Upper lobe of left lung (tissue), 6 donors: ENCODE measurements at regions not wholly inside any gene's neighbourhood (a gene's known extent, or its start where the extent isn't known, plus 50 kb on each side); places are given as distances from the start of the nearest gene placed in this dataset.

Experiments
- ATAC-seq, 2 donors: fragments of 200-7000 bp; cut with Tn5 transposase; one replicate each; pipeline ENCODE4 v1.9.1; 2022; ENCODE audit warnings: mild to moderate bottlenecking in 2 of 2, moderate library complexity in 2 of 2; ENCODE audit not compliant: low FRiP score in 2 of 2
- DNase-seq, 2 donors: peaks; one replicate each; pipeline ENCODE4 v3.0.0-alpha.2; 2019 to 2020
- H3K27ac ChIP-seq, 4 donors: fragments of 200-600 bp; sonication (generic); one replicate each; pipeline ENCODE4 v1.5.1; 2016 to 2019
- H3K27me3 ChIP-seq, 4 donors: fragments of 200-600 bp; sonication (generic); one replicate each; pipeline ENCODE4 v1.5.1; 2017 to 2019
- H3K36me3 ChIP-seq, 4 donors: fragments of 200-600 bp; sonication (generic); one replicate each; pipeline ENCODE4 v1.5.1; 2016 to 2019
- H3K4me1 ChIP-seq, 4 donors: fragments of 200-600 bp; sonication (generic); one replicate each; pipeline ENCODE4 v1.5.1; 2018 to 2019
- H3K4me3 ChIP-seq, 4 donors: fragments of 200-600 bp; sonication (generic); one replicate each; pipeline ENCODE4 v1.5.1; 2017 to 2019; ENCODE audit warnings: mild to moderate bottlenecking in 2 of 4, moderate library complexity in 1 of 4
- H3K9me3 ChIP-seq, 4 donors: fragments of 200-600 bp; sonication (generic); one replicate each; pipeline ENCODE4 v1.5.1; 2018 to 2019
- EP300 ChIP-seq, 4 donors: sonication (generic); formaldehyde crosslinking; IDR thresholded peaks; one replicate each; pipeline ENCODE4 v1.5.1; 2017; ENCODE audit warnings: antibody characterized with exemption in 4 of 4, control low read depth in 2 of 4
- POLR2A ChIP-seq, 4 donors: fragments of 450-650 bp; IDR thresholded peaks; one replicate each; pipeline ENCODE4 v1.5.1; 2016 to 2017; ENCODE audit warnings: antibody characterized with exemption in 4 of 4, mild to moderate bottlenecking in 2 of 4
- POLR2AphosphoS5 ChIP-seq, 2 donors: sonication (generic); formaldehyde crosslinking; IDR thresholded peaks; one replicate each; pipeline ENCODE4 v1.5.1; 2017; ENCODE audit warnings: antibody characterized with exemption in 2 of 2
- WGBS, 2 donors: methylation state at CpG; one replicate each; pipeline ENCODE4 v1.1.5; 2017 to 2018; 5-methylcytosine and 5-hydroxymethylcytosine counted together
- TF ChIP-seq, protein P1 (sequence below), 6 experiments: fragments of 450-650 bp in 4 of 6; fragments of 200-600 bp in 2 of 6; sonication (generic) in 2 of 6; IDR thresholded peaks; one replicate each; pipeline ENCODE4 v1.5.1; 2016 to 2019; ENCODE audit warnings: antibody characterized with exemption in 6 of 6
- donor health status: DM: no; HTN: no; CAD: no; lungs with moderate emphysema.
- donor health status: DM: no; HTN: yes; CAD: no; lungs with severe emphysema.

GRCh38 chr22:49072996-49073645 lies 754.6 kb downstream of the BRD1 start:
- no peaks in the 10 kb centered on the region for H3K36me3 ChIP-seq
- WGBS, 2 donors, result 86 to 90% methylated on average over 4 to 7 of the region's 8 CpGs
- H3K4me3 ChIP-seq, result no peak overlapping the region
- H3K27me3 ChIP-seq, result no peaks in the 10 kb centered on the region
- no peaks in the 10 kb centered on the region for H3K9me3 ChIP-seq
- H3K4me1 ChIP-seq, result no peaks in the 10 kb centered on the region
- no peak overlapping the region for H3K27ac ChIP-seq
- no peak for ATAC-seq
- TF ChIP-seq, protein P1, sequence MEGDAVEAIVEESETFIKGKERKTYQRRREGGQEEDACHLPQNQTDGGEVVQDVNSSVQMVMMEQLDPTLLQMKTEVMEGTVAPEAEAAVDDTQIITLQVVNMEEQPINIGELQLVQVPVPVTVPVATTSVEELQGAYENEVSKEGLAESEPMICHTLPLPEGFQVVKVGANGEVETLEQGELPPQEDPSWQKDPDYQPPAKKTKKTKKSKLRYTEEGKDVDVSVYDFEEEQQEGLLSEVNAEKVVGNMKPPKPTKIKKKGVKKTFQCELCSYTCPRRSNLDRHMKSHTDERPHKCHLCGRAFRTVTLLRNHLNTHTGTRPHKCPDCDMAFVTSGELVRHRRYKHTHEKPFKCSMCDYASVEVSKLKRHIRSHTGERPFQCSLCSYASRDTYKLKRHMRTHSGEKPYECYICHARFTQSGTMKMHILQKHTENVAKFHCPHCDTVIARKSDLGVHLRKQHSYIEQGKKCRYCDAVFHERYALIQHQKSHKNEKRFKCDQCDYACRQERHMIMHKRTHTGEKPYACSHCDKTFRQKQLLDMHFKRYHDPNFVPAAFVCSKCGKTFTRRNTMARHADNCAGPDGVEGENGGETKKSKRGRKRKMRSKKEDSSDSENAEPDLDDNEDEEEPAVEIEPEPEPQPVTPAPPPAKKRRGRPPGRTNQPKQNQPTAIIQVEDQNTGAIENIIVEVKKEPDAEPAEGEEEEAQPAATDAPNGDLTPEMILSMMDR (IDR thresholded peaks at IDR 0.05), result no peak
- TF ChIP-seq POLR2A (IDR thresholded peaks at IDR 0.05) (no peak), POLR2AphosphoS5 (IDR thresholded peaks at IDR 0.05) (no peak), EP300 (IDR thresholded peaks at IDR 0.05) (no peak)
- DNase-seq, result no peak

- H3K4me3 ChIP-seq, result no peak overlapping the region
- no peaks in the 10 kb centered on the region for H3K27me3 ChIP-seq
- H3K9me3 ChIP-seq, result no peaks in the 10 kb centered on the region
- no peaks in the 10 kb centered on the region for H3K4me1 ChIP-seq
- WGBS, 2 donors, result 39 to 51% methylated on average over 5 to 7 of the region's 7 CpGs
- no peak for ATAC-seq
- no peak for TF ChIP-seq POLR2AphosphoS5 (IDR thresholded peaks at IDR 0.05)
- no peak for TF ChIP-seq EP300 (IDR thresholded peaks at IDR 0.05)
- TF ChIP-seq POLR2A (IDR thresholded peaks at IDR 0.05), result no peak
- DNase-seq, result no peak
- H3K36me3 ChIP-seq, result no peaks in the 10 kb centered on the region
- H3K27ac ChIP-seq, result no peak overlapping the region
Measured at GRCh38 chr22:49070501-49070900, 757.2 kb downstream of the BRD1 start.

GRCh38 chr22:49068861-49069500 lies 758.7 kb downstream of the BRD1 start:
- H3K36me3 ChIP-seq, result no peaks in the 10 kb centered on the region
- no peak overlapping the region for H3K27ac ChIP-seq
- no peak for ATAC-seq
- H3K4me3 ChIP-seq, result no peak overlapping the region
- no peaks in the 10 kb centered on the region for H3K27me3 ChIP-seq
- no peaks in the 10 kb centered on the region for H3K9me3 ChIP-seq
- WGBS, 2 donors, result 80 to 82% methylated on average over 13 to 15 of the region's 15 CpGs
- H3K4me1 ChIP-seq, result no peaks in the 10 kb centered on the region
- TF ChIP-seq EP300 (IDR thresholded peaks at IDR 0.05) (no peak), POLR2AphosphoS5 (IDR thresholded peaks at IDR 0.05) (no peak), POLR2A (IDR thresholded peaks at IDR 0.05) (no peak)
- TF ChIP-seq, protein P1 (IDR thresholded peaks at IDR 0.05), result no peak
- DNase-seq, result no peak

- 83 to 93% methylated on average over 4 of the region's 4 CpGs for WGBS, 2 donors
- H3K27ac ChIP-seq, result no peak overlapping the region
- no peaks in the 10 kb centered on the region for H3K9me3 ChIP-seq
- H3K4me1 ChIP-seq, result no peaks in the 10 kb centered on the region
- TF ChIP-seq, protein P1 (IDR thresholded peaks at IDR 0.05), result no peak
- no peak for TF ChIP-seq EP300 (IDR thresholded peaks at IDR 0.05)
- TF ChIP-seq POLR2AphosphoS5 (IDR thresholded peaks at IDR 0.05), result no peak
- no peak for TF ChIP-seq POLR2A (IDR thresholded peaks at IDR 0.05)
- DNase-seq (no peak), ATAC-seq (no peak)
- H3K4me3 ChIP-seq, result no peak overlapping the region
- no peaks in the 10 kb centered on the region for H3K36me3 ChIP-seq
- H3K27me3 ChIP-seq, result no peaks in the 10 kb centered on the region
Measured at GRCh38 chr22:49067504-49067903, 760.2 kb downstream of the BRD1 start.

GRCh38 chr22:49066619-49067018 lies 761.1 kb downstream of the BRD1 start:
- H3K27me3 ChIP-seq, result no peaks in the 10 kb centered on the region
- no peaks in the 10 kb centered on the region for H3K9me3 ChIP-seq

More at GRCh38 chr22:49066619-49067018, 761.1 kb downstream of the BRD1 start:
- ATAC-seq, result no peak
- DNase-seq, result no peak
- TF ChIP-seq EP300 (IDR thresholded peaks at IDR 0.05) (no peak), POLR2A (IDR thresholded peaks at IDR 0.05) (no peak), POLR2AphosphoS5 (IDR thresholded peaks at IDR 0.05) (no peak)
- TF ChIP-seq, protein P1 (IDR thresholded peaks at IDR 0.05), result no peak
- Histone ChIP-seq H3K4me3 (no peak overlapping the region), H3K4me1 (no peaks in the 10 kb centered on the region), H3K36me3 (no peaks in the 10 kb centered on the region), H3K27ac (no peak overlapping the region)
- 77 to 87% methylated on average over 9 of the region's 9 CpGs for WGBS, 2 donors
